GM23248 (cell line): ENCODE measurements at regions not wholly inside any gene's neighbourhood (a gene's known extent, or its start where the extent isn't known, plus 50 kb on each side); places are given as distances from the start of the nearest gene placed in this dataset.
"Not testable (repeated sequence)": the region's sequence is repeated elsewhere in the genome, so short reads cannot be mapped to it uniquely, and the experiment has no call there.

Experiments
- DNase-seq: peaks from one replicate; pipeline ENCODE4 v3.0.0-alpha.2; 2015
- H2AFZ ChIP-seq: fragments of 200-600 bp; sonication (generic); 2 replicates; pipeline ENCODE4 v1.6.1; 2016; ENCODE audit warnings: antibody characterized with exemption
- H3F3A ChIP-seq: fragments of 200-600 bp; sonication (generic); 2 replicates; pipeline ENCODE4 v1.6.1; 2016; ENCODE audit warnings: mild to moderate bottlenecking, antibody characterized with exemption, mixed run types; ENCODE audit not compliant: insufficient read depth
- H3K27ac ChIP-seq: fragments of 200-600 bp; sonication (generic); 2 replicates; pipeline ENCODE4 v1.5.1; 2016; ENCODE audit warnings: mild to moderate bottlenecking
- H3K27me3 ChIP-seq: fragments of 200-600 bp; sonication (generic); replicated peaks from 2 replicates; pipeline ENCODE4 v1.6.1; 2016; ENCODE audit warnings: mild to moderate bottlenecking; ENCODE audit not compliant: insufficient read depth
- H3K36me3 ChIP-seq: fragments of 200-600 bp; sonication (generic); 2 replicates; pipeline ENCODE4 v1.6.1; 2016; ENCODE audit warnings: low read depth, mild to moderate bottlenecking
- H3K4me1 ChIP-seq: fragments of 200-600 bp; sonication (generic); 2 replicates; pipeline ENCODE4 v1.6.1; 2016; ENCODE audit warnings: mild to moderate bottlenecking; ENCODE audit not compliant: insufficient read depth
- H3K4me2 ChIP-seq: fragments of 200-600 bp; sonication (generic); one replicate; pipeline ENCODE4 v1.6.1; 2016; ENCODE audit warnings: mild to moderate bottlenecking; ENCODE audit not compliant: unreplicated experiment
- H3K4me3 ChIP-seq: fragments of 200-600 bp; sonication (generic); 2 replicates; pipeline ENCODE4 v1.5.1; 2016; ENCODE audit warnings: mild to moderate bottlenecking
- H3K79me2 ChIP-seq: fragments of 200-600 bp; sonication (generic); 2 replicates; pipeline ENCODE4 v1.6.1; 2016; ENCODE audit warnings: mild to moderate bottlenecking; ENCODE audit not compliant: insufficient read depth
- H3K9ac ChIP-seq: fragments of 200-600 bp; sonication (generic); 2 replicates; pipeline ENCODE4 v1.6.1; 2016; ENCODE audit warnings: mild to moderate bottlenecking
- H3K9me2 ChIP-seq: fragments of 200-600 bp; sonication (generic); 2 replicates; pipeline ENCODE4 v1.6.1; 2016; ENCODE audit warnings: mixed run types, mild to moderate bottlenecking, moderate library complexity; ENCODE audit not compliant: insufficient read depth
- H3K9me3 ChIP-seq: fragments of 200-600 bp; sonication (generic); one replicate; pipeline ENCODE4 v1.6.1; 2017; ENCODE audit warnings: low read depth
- H4K20me1 ChIP-seq: fragments of 200-600 bp; sonication (generic); 2 replicates; pipeline ENCODE4 v1.6.0; 2016; ENCODE audit not compliant: insufficient read depth
- EZH2 ChIP-seq: fragments of 200-600 bp; sonication (generic); IDR thresholded peaks from 2 replicates; pipeline ENCODE4 v1.6.1; 2018; ENCODE audit warnings: antibody characterized with exemption, mild to moderate bottlenecking; ENCODE audit not compliant: insufficient read depth, poor library complexity, severe bottlenecking
- EZH2phosphoT487 ChIP-seq: fragments of 200-600 bp; sonication (generic); IDR thresholded peaks from 2 replicates; pipeline ENCODE4 v1.6.1; 2018; ENCODE audit warnings: antibody characterized with exemption, moderate library complexity, mild to moderate bottlenecking, low read depth; ENCODE audit not compliant: insufficient read depth
- WGBS, 2 experiments: methylation state at CpG; one replicate each; pipeline ENCODE4 v1.1.6; 2015 to 2017; ENCODE audit warnings: low lambda C conversion rate in 2 of 2, low coverage in 1 of 2; ENCODE audit errors: missing lambda C conversion rate in 2 of 2; 5-methylcytosine and 5-hydroxymethylcytosine counted together
- in situ Hi-C: fragments of 300-500 bp; cut with MboI; formaldehyde crosslinking; loops from 2 replicates; pipeline ENCODE4 v1.15.0; 2020

- H3K9ac ChIP-seq = no peak overlapping the region
- in situ Hi-C loops = loop anchor here (10.0 kb wide), 1 partner anchor 105 kb away; the partner anchor contains the start of gene CHD2
- H3K79me2 ChIP-seq = peaks cover 12% of the 10 kb centered on the region
- H4K20me1 ChIP-seq = no peaks in the 10 kb centered on the region
- H3K36me3 ChIP-seq = no peaks in the 10 kb centered on the region
- H3K4me2 ChIP-seq = no peak overlapping the region
- H3K27ac ChIP-seq = no peak overlapping the region
- WGBS, 2 experiments = 76 to 79% methylated on average over 2 of the region's 2 CpGs
- H3K4me3 ChIP-seq = no peak overlapping the region
- no peak overlapping the region for H2AFZ ChIP-seq
- H3K4me1 ChIP-seq = peaks cover 39% of the 10 kb centered on the region
- H3K27me3 ChIP-seq = no peaks in the 10 kb centered on the region
- no peak for DNase-seq
- no peaks in the 10 kb centered on the region for H3K9me3 ChIP-seq
- no peak for TF ChIP-seq EZH2
- TF ChIP-seq EZH2phosphoT487 = no peak
- H3F3A ChIP-seq = peaks cover 41% of the 10 kb centered on the region
- H3K9me2 ChIP-seq = no peaks in the 10 kb centered on the region
Observed at GRCh38 chr15:92800013-92800412, 100.1 kb upstream of the CHD2 start.

GRCh38 chr15:92800416-92801055, 99.6 kb upstream of the CHD2 start:
- H3K9ac ChIP-seq = not testable (repeated sequence)

GRCh38 chr15:92801056-92801773, 98.9 kb upstream of the CHD2 start:
- Histone ChIP-seq H3F3A (peaks cover 49% of the 10 kb centered on the region), H3K4me1 (peaks cover 43% of the 10 kb centered on the region), H2AFZ (peak overlapping the region; percentile 47), H3K4me2 (peak overlapping the region; percentile 68), H3K27ac (peak overlapping the region; percentile 95), H3K4me3 (peak overlapping the region; percentile 40), H3K9ac (peak overlapping the region; percentile 71), H3K79me2 (peaks cover 23% of the 10 kb centered on the region)
- H3K27me3 ChIP-seq, H3K9me2 ChIP-seq, H3K36me3 ChIP-seq, H4K20me1 ChIP-seq, H3K9me3 ChIP-seq: not testable (repeated sequence)
- in situ Hi-C loops = loop anchor here (10.0 kb wide), 1 partner anchor 104 kb away; the partner anchor contains the start of gene CHD2
- WGBS, 2 experiments = 54 to 57% methylated on average over 13 of the region's 13 CpGs
- peak; percentile 91 for DNase-seq

More at GRCh38 chr15:92800416-92801055, 99.6 kb upstream of the CHD2 start:
- Histone ChIP-seq H3K4me1 (peaks cover 43% of the 10 kb centered on the region), H3K27ac (peak overlapping the region; percentile 95), H3K4me2 (peak overlapping the region; percentile 68), H3F3A (peaks cover 46% of the 10 kb centered on the region), H3K79me2 (peaks cover 16% of the 10 kb centered on the region)
- not testable (repeated sequence) for H3K36me3 ChIP-seq, DNase-seq, H3K9me3 ChIP-seq, H3K9me2 ChIP-seq, H2AFZ ChIP-seq, H3K4me3 ChIP-seq, H3K27me3 ChIP-seq, H4K20me1 ChIP-seq
- in situ Hi-C loops = loop anchor here (10.0 kb wide), 1 partner anchor 104 kb away; the partner anchor contains the start of gene CHD2
- 85 to 86% methylated on average over 12 of the region's 12 CpGs for WGBS, 2 experiments

- TF ChIP-seq EZH2 (no peak), EZH2phosphoT487 (no peak)
- DNase-seq = peak; percentile 95
- H3K27me3 ChIP-seq = no peaks in the 10 kb centered on the region
- H3K4me1 ChIP-seq = peaks cover 43% of the 10 kb centered on the region
- H3K9me3 ChIP-seq = no peaks in the 10 kb centered on the region
- peak overlapping the region; percentile 68 for H3K4me2 ChIP-seq
- H4K20me1 ChIP-seq = no peaks in the 10 kb centered on the region
- in situ Hi-C loops = loop anchor here (10.0 kb wide), 1 partner anchor 103 kb away; the partner anchor contains the start of gene CHD2
- H3K9ac ChIP-seq = peak overlapping the region; percentile 71
- H3K27ac ChIP-seq = peak overlapping the region; percentile 95
- peaks cover 27% of the 10 kb centered on the region for H3K79me2 ChIP-seq
- peaks cover 49% of the 10 kb centered on the region for H3F3A ChIP-seq
- no peaks in the 10 kb centered on the region for H3K36me3 ChIP-seq
- H3K4me3 ChIP-seq = peak overlapping the region; percentile 40
- 27 to 33% methylated on average over 5 of the region's 5 CpGs for WGBS, 2 experiments
- no peaks in the 10 kb centered on the region for H3K9me2 ChIP-seq
- H2AFZ ChIP-seq = peak overlapping the region; percentile 47
Observed at GRCh38 chr15:92801774-92802464, 98.2 kb upstream of the CHD2 start.
